Right lobe of liver (tissue), 6 donors: ENCODE measurements at regions not wholly inside any gene's neighbourhood (a gene's known extent, or its start where the extent isn't known, plus 50 kb on each side); places are given as distances from the start of the nearest gene placed in this dataset.
"Not testable (repeated sequence)": the region's sequence is repeated elsewhere in the genome, so short reads cannot be mapped to it uniquely, and the experiment has no call there.

Source experiments
- ATAC-seq, 4 donors: fragments of 200-7000 bp; cut with Tn5 transposase; one replicate each; pipeline ENCODE4 v1.9.1; 2020; ENCODE audit warnings: mild to moderate bottlenecking in 4 of 4, moderate library complexity in 4 of 4
- DNase-seq, 3 donors: peaks; one replicate each; pipeline ENCODE4 v3.0.0-alpha.2; 2020
- H3K27ac ChIP-seq, 3 donors: fragments of 200-600 bp; one replicate each; pipeline ENCODE4 v1.8.0; 2022
- H3K27me3 ChIP-seq, 2 donors: fragments of 200-600 bp; one replicate each; pipeline ENCODE4 v1.8.0; 2022
- H3K36me3 ChIP-seq, 4 donors: fragments of 200-600 bp; sonication (generic) in 1 of 4; one replicate each; pipeline versions ENCODE4 v1.5.1 to v1.8.0; 2017 to 2022; ENCODE audit warnings: control low read depth in 1 of 4
- H3K4me1 ChIP-seq, 4 donors: fragments of 200-600 bp; sonication (generic) in 1 of 4; one replicate each; pipeline versions ENCODE4 v1.5.1 to v1.8.0; 2017 to 2022; ENCODE audit warnings: control low read depth in 1 of 4
- H3K4me3 ChIP-seq, 3 donors: fragments of 200-600 bp; one replicate each; pipeline ENCODE4 v1.8.0; 2022
- H3K9me3 ChIP-seq, 4 donors: fragments of 200-600 bp; sonication (generic) in 1 of 4; one replicate each; pipeline versions ENCODE4 v1.5.1 to v1.8.0; 2017 to 2022; ENCODE audit warnings: control low read depth in 1 of 4
- CTCF ChIP-seq, 4 donors: fragments of 200-600 bp in 3 of 4; fragments of 450-650 bp in 1 of 4; IDR thresholded peaks; one replicate each; pipeline versions ENCODE4 v1.5.1 to v1.8.0; 2016 to 2022; ENCODE audit warnings: antibody characterized with exemption in 4 of 4, mild to moderate bottlenecking in 2 of 4
- POLR2A ChIP-seq: fragments of 450-650 bp; IDR thresholded peaks from one replicate; pipeline ENCODE4 v1.6.1; 2017; ENCODE audit warnings: antibody characterized with exemption, mild to moderate bottlenecking
- WGBS: methylation state at CpG from one replicate; pipeline ENCODE4 v1.1.6; 2018; ENCODE audit warnings: low coverage, low lambda C conversion rate; ENCODE audit not compliant: insufficient coverage; ENCODE audit errors: missing lambda C conversion rate; 5-methylcytosine and 5-hydroxymethylcytosine counted together
- intact Hi-C, 2 donors: fragments of 100-400 bp; cut with DNase I; formaldehyde crosslinking; loops; one replicate each; pipeline versions ENCODE4 v1.11.2 to v1.14.1; 2022
- donor health status: DM: no; HTN: yes; CAD: no.
- donor health status: DM: no; HTN: no; CAD: no.
- donor health status: DM: no; HTN: no; CAD: no.
- donor health status: DM: no; HTN: yes; CAD: no.
- donor health status: DM: no; HTN: yes; CAD: no.

GRCh38 chr4:189845145-189845846 lies 95.4 kb upstream of the FRG1 start:
- TF ChIP-seq POLR2A (no peak), CTCF (IDR thresholded peaks at IDR 0.05) (no peak)
- H3K4me3 ChIP-seq, result no peak overlapping the region
- 81% methylated on average over 2 of the region's 2 CpGs for WGBS

GRCh38 chr4:189846094-189846493 lies 94.6 kb upstream of the FRG1 start:
- WGBS, result 82% methylated on average over 30 of the region's 31 CpGs
- H3K4me3 ChIP-seq, H3K36me3 ChIP-seq, H3K27me3 ChIP-seq, H3K4me1 ChIP-seq, H3K9me3 ChIP-seq, ATAC-seq, DNase-seq, H3K27ac ChIP-seq, intact Hi-C loops: not testable (repeated sequence)

More at GRCh38 chr4:189845145-189845846, 95.4 kb upstream of the FRG1 start:
- DNase-seq (no peak), ATAC-seq (no peak)
- Histone ChIP-seq H3K4me1 (no peaks in the 10 kb centered on the region), H3K27me3 (no peaks in the 10 kb centered on the region), H3K36me3 (no peaks in the 10 kb centered on the region), H3K9me3 (no peaks in the 10 kb centered on the region), H3K27ac (no peak overlapping the region)
- intact Hi-C loops, result no loop called here

GRCh38 chr4:189846608-189847007 lies 94.1 kb upstream of the FRG1 start:
- WGBS, result 87% methylated on average over 27 of the region's 27 CpGs
- not testable (repeated sequence) for ATAC-seq
- peak in 2 of 3 donors; percentile 24 to 72 for DNase-seq

DNA sequence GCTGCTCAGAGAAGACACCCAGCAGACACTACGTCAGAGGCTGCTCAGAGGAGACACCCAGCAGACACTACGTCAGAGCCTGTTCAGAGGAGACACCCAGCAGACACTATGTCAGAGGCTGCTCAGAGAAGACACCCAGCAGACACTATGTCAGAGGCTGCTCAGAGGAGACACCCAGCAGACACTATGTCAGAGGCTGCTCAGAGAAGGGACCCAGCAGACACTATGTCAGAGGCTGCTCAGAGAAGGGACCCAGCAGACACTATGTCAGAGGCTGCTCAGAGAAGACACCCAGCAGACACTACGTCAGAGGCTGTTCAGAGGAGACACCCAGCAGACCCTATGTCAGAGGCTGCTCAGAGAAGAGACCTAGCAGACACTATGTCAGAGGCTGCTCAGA lies 92.0 kb upstream of the FRG1 start:
- H3K36me3 ChIP-seq, H3K9me3 ChIP-seq, H3K27ac ChIP-seq, H3K4me3 ChIP-seq, intact Hi-C loops, DNase-seq, H3K27me3 ChIP-seq, H3K4me1 ChIP-seq, ATAC-seq: not testable (repeated sequence)
- WGBS, result 17% methylated on average over 3 of the region's 3 CpGs

More at GRCh38 chr4:189846608-189847007, 94.1 kb upstream of the FRG1 start:
- intact Hi-C loops, H3K4me1 ChIP-seq, H3K27me3 ChIP-seq, H3K36me3 ChIP-seq, H3K9me3 ChIP-seq, H3K4me3 ChIP-seq, H3K27ac ChIP-seq: not testable (repeated sequence)

GRCh38 chr4:189850239-189850856 lies 90.3 kb upstream of the FRG1 start:
- DNase-seq, result no peak
- H3K27ac ChIP-seq, result no peak overlapping the region
- no peaks in the 10 kb centered on the region for H3K4me1 ChIP-seq
- H3K36me3 ChIP-seq, result no peaks in the 10 kb centered on the region
- 56% methylated on average over 3 of the region's 3 CpGs for WGBS
- no peak overlapping the region for H3K4me3 ChIP-seq
- H3K9me3 ChIP-seq, result no peaks in the 10 kb centered on the region
- intact Hi-C loops, result no loop called here
- no peaks in the 10 kb centered on the region for H3K27me3 ChIP-seq
- TF ChIP-seq POLR2A (no peak), CTCF (IDR thresholded peaks at IDR 0.05) (no peak)
- no peak for ATAC-seq

GRCh38 chr4:189858435-189858834 lies 82.2 kb upstream of the FRG1 start:
- TF ChIP-seq CTCF (IDR thresholded peaks at IDR 0.05) (no peak), POLR2A (no peak)
- no peaks in the 10 kb centered on the region for H3K4me1 ChIP-seq
- WGBS, result 65% methylated on average over 2 of the region's 4 CpGs
- H3K4me3 ChIP-seq, result no peak overlapping the region
- H3K36me3 ChIP-seq, result no peaks in the 10 kb centered on the region
- no peak for ATAC-seq
- no peak for DNase-seq
- H3K27ac ChIP-seq, result no peak overlapping the region
- intact Hi-C loops, result no loop called here
- H3K27me3 ChIP-seq, result no peaks in the 10 kb centered on the region
- H3K9me3 ChIP-seq, result no peaks in the 10 kb centered on the region
